ENCODE measurements at regions not wholly inside any gene's neighbourhood (a gene's known extent, or its start where the extent isn't known, plus 50 kb on each side); places are given as distances from the start of the nearest gene placed in this dataset.

GRCh38 chr2:235277485-235277884 is 216.4 kb upstream of the AGAP1 start:
- Mint-ChIP-seq H3K27ac (no peak overlapping the region), H3K36me3 (ENCODE audit: low read depth) (no peaks in the 10 kb centered on the region), H3K27me3 (ENCODE audit: insufficient read depth, low read depth, poor library complexity) (peaks cover 2% of the 10 kb centered on the region), H3K9me3 (no peaks in the 10 kb centered on the region), H3K4me3 (no peak overlapping the region), H3K4me1 (peaks cover 8% of the 10 kb centered on the region; the same call in 2 of the 3 replicates)
- H3F3A ChIP-seq (replicated peaks; ENCODE audit: low read depth) = no peaks in the 10 kb centered on the region
- H3K4me3 ChIP-seq = no peak overlapping the region
- TF ChIP-seq, protein P1, sequence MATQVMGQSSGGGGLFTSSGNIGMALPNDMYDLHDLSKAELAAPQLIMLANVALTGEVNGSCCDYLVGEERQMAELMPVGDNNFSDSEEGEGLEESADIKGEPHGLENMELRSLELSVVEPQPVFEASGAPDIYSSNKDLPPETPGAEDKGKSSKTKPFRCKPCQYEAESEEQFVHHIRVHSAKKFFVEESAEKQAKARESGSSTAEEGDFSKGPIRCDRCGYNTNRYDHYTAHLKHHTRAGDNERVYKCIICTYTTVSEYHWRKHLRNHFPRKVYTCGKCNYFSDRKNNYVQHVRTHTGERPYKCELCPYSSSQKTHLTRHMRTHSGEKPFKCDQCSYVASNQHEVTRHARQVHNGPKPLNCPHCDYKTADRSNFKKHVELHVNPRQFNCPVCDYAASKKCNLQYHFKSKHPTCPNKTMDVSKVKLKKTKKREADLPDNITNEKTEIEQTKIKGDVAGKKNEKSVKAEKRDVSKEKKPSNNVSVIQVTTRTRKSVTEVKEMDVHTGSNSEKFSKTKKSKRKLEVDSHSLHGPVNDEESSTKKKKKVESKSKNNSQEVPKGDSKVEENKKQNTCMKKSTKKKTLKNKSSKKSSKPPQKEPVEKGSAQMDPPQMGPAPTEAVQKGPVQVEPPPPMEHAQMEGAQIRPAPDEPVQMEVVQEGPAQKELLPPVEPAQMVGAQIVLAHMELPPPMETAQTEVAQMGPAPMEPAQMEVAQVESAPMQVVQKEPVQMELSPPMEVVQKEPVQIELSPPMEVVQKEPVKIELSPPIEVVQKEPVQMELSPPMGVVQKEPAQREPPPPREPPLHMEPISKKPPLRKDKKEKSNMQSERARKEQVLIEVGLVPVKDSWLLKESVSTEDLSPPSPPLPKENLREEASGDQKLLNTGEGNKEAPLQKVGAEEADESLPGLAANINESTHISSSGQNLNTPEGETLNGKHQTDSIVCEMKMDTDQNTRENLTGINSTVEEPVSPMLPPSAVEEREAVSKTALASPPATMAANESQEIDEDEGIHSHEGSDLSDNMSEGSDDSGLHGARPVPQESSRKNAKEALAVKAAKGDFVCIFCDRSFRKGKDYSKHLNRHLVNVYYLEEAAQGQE (IDR thresholded peaks at IDR 0.05; ENCODE audit: unreplicated experiment) = no peak
- no peak for TF ChIP-seq JUNB (IDR thresholded peaks at IDR 0.05; ENCODE audit: unreplicated experiment)
- TF ChIP-seq ZNF462 (CRISPR knock-in tag; IDR thresholded peaks at IDR 0.05) = no peak
- no peak for TF ChIP-seq CTCF (conservative IDR thresholded peaks at IDR 0.05; ENCODE audit: low read depth in 2 of 2)
- TF ChIP-seq, protein P2, sequence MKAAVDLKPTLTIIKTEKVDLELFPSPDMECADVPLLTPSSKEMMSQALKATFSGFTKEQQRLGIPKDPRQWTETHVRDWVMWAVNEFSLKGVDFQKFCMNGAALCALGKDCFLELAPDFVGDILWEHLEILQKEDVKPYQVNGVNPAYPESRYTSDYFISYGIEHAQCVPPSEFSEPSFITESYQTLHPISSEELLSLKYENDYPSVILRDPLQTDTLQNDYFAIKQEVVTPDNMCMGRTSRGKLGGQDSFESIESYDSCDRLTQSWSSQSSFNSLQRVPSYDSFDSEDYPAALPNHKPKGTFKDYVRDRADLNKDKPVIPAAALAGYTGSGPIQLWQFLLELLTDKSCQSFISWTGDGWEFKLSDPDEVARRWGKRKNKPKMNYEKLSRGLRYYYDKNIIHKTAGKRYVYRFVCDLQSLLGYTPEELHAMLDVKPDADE (IDR thresholded peaks at IDR 0.05) = no peak
- no peak for TF ChIP-seq NANOG (IDR thresholded peaks at IDR 0.05; ENCODE audit: borderline replicate concordance)
- no peak for TF ChIP-seq EZH2phosphoT487 (IDR thresholded peaks at IDR 0.05; ENCODE audit: unreplicated experiment)
- no peak for TF ChIP-seq POLR2AphosphoS5 (IDR thresholded peaks at IDR 0.05; ENCODE audit: low read depth)
- TF ChIP-seq EZH2 (IDR thresholded peaks at IDR 0.05; ENCODE audit: low read depth, unreplicated experiment) = no peak
- no peak for TF ChIP-seq ZNF331 (CRISPR knock-in tag; IDR thresholded peaks at IDR 0.05; ENCODE audit: low read depth)
- no peak for TF ChIP-seq CREB1 (CRISPR knock-in tag; IDR thresholded peaks at IDR 0.05; ENCODE audit: low read depth)
- no peak for TF ChIP-seq STAT1 (IDR thresholded peaks at IDR 0.05; ENCODE audit: unreplicated experiment)
- no peak for TF ChIP-seq ZNF114 (CRISPR knock-in tag; IDR thresholded peaks at IDR 0.05)
- H3K27ac ChIP-seq (ENCODE audit: low read depth) = no peak overlapping the region
- H2AFZ ChIP-seq = no peak overlapping the region
- H3K79me2 ChIP-seq (replicated peaks; ENCODE audit: insufficient read depth) = no peaks in the 10 kb centered on the region
- H3K27me3 ChIP-seq (ENCODE audit: insufficient read depth) = no peaks in the 10 kb centered on the region
- H4K20me1 ChIP-seq (replicated peaks; ENCODE audit: insufficient read depth) = no peaks in the 10 kb centered on the region
- no peaks in the 10 kb centered on the region for H3K36me3 ChIP-seq (ENCODE audit: insufficient read depth)
- DNase-seq (ENCODE audit: low spot score) = no peak
- no peak overlapping the region for H3K4me2 ChIP-seq
- peaks cover 3% of the 10 kb centered on the region; the same call in 1 of the 2 replicates for H3K9me2 ChIP-seq (ENCODE audit: insufficient read depth)
- peaks cover 12% of the 10 kb centered on the region for H3K4me1 ChIP-seq (ENCODE audit: insufficient read depth)
- no peak for ATAC-seq

All from GM23338 (cell line).